ENCODE measurements at regions not wholly inside any gene's neighbourhood (a gene's known extent, or its start where the extent isn't known, plus 50 kb on each side); places are given as distances from the start of the nearest gene placed in this dataset.

DNA sequence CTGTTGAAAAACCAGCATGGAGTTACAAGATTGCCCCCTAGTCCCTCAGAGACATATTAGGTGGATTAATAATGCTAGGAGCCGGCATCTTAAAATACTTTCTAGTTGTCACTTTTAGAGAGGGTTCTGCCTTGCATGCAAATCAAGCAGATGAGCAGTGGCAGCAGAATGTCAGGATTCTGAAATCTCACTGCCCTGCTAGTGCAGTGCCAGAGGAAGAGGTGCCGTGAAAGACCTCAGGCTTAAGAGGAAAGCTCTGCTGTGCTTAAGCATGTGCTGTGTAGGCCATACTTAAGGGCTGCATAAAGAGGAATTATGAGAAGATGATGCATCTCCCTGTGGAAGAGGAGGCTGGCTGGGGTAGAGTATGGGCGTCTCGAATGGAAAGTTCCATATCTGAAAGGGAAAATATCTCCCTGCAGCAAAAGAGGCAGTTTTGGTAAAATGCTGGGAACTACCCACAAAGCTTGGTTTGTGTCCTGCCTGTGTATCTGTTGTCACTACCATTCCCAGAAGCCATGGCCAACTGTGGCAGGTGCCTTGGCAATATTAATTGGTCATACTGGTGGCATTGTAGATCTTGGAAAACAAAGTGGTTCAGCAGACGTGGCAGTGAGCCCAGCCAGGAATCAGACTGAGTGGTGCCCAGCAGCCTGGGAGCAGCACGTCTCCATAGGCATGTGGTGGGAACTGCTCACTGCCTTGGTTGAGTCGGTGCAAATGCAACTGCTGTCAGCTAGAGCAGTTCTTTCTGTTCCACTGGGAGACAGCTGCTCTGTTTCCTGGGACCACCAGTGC is 131.9 kb downstream of the EVA1A start:
- TF ChIP-seq, protein P1, sequence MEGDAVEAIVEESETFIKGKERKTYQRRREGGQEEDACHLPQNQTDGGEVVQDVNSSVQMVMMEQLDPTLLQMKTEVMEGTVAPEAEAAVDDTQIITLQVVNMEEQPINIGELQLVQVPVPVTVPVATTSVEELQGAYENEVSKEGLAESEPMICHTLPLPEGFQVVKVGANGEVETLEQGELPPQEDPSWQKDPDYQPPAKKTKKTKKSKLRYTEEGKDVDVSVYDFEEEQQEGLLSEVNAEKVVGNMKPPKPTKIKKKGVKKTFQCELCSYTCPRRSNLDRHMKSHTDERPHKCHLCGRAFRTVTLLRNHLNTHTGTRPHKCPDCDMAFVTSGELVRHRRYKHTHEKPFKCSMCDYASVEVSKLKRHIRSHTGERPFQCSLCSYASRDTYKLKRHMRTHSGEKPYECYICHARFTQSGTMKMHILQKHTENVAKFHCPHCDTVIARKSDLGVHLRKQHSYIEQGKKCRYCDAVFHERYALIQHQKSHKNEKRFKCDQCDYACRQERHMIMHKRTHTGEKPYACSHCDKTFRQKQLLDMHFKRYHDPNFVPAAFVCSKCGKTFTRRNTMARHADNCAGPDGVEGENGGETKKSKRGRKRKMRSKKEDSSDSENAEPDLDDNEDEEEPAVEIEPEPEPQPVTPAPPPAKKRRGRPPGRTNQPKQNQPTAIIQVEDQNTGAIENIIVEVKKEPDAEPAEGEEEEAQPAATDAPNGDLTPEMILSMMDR (conservative IDR thresholded peaks at IDR 0.05; ENCODE audit: low read length), result no peak
- TF ChIP-seq EZH2phosphoT487 (IDR thresholded peaks at IDR 0.05; ENCODE audit: borderline replicate concordance, low read depth, low read length), result no peak

Data from OCI-LY7 (cell line).